C4-2B (cell line): ENCODE measurements at regions not wholly inside any gene's neighbourhood (a gene's known extent, or its start where the extent isn't known, plus 50 kb on each side); places are given as distances from the start of the nearest gene placed in this dataset.

ENCODE experiments used
- H3K27ac ChIP-seq: fragments of 450-650 bp; 2 replicates; pipeline ENCODE4 v1.5.1; 2017
- ZFX ChIP-seq: fragments of 450-650 bp; IDR thresholded peaks from 2 replicates; pipeline ENCODE4 v1.6.1; 2017
- TF ChIP-seq, protein P1 (sequence below): fragments of 450-650 bp; conservative IDR thresholded peaks from 2 replicates; pipeline ENCODE4 v1.5.1; 2017; ENCODE audit warnings: mild to moderate bottlenecking

DNA sequence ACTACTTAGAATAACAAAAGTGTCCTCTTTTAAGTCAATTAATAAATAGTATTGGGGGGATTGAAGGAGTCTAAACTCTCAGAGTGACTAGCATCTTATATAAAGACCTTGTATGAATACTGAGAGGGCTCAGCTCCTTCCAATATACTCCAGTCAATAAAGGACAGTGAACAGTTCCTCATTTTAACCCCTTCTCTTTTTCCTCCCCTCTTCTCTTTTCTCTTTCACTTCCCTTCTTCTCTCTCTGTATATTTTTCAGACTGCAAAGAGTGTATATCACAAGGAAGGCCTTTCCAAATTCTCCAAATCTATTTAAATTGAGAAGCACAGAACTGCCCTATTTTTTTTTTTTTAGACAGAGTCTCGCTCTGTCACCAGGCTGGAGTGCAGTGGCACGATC is 99.5 kb downstream of the CD164 start:
- H3K27ac ChIP-seq = no peak overlapping the region
- TF ChIP-seq ZFX = no peak
- TF ChIP-seq, protein P1, sequence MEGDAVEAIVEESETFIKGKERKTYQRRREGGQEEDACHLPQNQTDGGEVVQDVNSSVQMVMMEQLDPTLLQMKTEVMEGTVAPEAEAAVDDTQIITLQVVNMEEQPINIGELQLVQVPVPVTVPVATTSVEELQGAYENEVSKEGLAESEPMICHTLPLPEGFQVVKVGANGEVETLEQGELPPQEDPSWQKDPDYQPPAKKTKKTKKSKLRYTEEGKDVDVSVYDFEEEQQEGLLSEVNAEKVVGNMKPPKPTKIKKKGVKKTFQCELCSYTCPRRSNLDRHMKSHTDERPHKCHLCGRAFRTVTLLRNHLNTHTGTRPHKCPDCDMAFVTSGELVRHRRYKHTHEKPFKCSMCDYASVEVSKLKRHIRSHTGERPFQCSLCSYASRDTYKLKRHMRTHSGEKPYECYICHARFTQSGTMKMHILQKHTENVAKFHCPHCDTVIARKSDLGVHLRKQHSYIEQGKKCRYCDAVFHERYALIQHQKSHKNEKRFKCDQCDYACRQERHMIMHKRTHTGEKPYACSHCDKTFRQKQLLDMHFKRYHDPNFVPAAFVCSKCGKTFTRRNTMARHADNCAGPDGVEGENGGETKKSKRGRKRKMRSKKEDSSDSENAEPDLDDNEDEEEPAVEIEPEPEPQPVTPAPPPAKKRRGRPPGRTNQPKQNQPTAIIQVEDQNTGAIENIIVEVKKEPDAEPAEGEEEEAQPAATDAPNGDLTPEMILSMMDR = no peak

DNA sequence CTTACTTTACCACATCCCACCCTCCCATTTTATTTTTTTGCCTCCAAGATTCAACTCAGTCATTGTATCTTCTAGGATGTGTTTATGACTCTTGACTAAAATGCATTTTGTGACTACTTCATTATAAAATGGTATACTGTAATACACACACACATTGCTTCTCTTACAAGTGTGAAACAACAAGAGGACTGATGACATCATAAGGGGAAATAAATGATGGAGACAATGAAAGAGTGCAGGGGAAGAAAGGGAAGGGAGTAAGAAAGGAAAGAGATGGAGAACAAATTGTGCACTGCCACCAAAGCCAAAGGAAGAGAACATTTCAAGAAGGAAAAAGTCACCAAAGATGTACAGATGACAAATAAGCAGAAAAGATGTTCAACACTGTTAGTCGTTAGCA is 102.6 kb downstream of the CD164 start:
- TF ChIP-seq, protein P1 = no peak
- no peak for TF ChIP-seq ZFX
- no peak overlapping the region for H3K27ac ChIP-seq

DNA sequence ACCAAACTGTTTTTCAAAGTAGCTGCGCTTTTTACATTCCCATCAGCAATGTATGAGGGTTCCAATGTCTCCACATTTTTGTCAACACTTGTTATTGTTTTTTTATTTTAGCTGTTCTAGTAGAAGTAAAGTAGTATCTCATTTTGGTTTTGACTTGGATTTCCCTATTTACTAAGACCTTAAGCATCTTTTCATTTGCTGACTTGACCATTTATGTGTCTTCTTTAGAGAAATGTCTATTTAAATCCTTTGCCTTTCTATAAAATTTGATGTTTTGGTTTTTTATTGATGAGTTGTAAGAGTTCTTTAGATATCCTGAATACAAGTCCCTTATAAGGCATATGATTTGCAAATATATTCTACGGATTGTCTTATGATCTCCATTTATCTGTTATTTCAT is 110.6 kb downstream of the CD164 start:
- TF ChIP-seq, protein P1 = no peak
- TF ChIP-seq ZFX = no peak
- H3K27ac ChIP-seq = no peak overlapping the region

DNA sequence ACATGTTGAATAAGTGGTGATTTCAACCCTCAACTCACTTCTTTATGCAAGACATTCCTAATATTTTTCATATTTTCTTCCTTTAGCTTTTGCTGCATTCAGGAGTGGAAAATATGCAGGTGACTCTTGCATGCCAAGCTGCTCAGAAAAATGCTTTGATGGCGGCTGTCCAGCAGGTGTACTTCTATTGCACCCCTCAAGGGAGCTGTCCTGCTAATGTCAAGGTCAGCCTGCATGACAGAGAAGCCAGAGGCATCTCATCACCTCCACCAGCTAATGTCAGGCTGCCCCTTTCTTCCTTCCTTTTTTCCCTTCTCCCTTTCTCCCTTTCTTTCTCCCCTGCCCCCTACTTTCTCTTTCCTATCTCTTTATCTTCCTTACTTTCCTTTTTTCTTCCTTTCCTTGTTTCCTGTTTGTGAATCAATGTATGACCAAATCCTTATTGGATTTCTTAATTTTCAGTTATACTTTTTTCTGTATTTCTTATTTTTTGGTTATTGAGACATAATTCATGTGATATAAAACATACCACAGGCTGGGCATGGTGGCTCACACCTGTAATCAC is 112.2 kb downstream of the CD164 start:
- no peak overlapping the region for H3K27ac ChIP-seq
- no peak for TF ChIP-seq ZFX
- TF ChIP-seq, protein P1 = no peak

DNA sequence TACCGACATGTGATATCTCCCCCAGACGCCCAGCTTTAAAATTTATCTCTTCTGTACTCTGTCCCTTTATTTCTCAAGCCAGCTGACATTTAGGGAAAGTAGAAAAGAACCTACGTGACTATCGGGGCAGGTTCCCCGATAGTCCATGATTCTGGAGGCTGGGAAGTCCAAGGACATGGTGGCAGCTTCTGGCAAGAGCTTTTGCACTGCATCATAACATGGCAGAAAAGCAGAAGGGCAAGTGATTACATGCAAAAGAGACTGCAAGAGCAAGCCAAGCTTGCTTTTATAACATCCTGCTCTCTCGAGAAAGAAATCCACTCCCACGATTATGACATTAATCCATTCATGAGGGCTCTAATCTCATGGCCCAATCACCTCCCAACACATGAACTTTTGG is 113.2 kb downstream of the CD164 start:
- no peak overlapping the region for H3K27ac ChIP-seq
- no peak for TF ChIP-seq ZFX
- TF ChIP-seq, protein P1 = no peak

DNA sequence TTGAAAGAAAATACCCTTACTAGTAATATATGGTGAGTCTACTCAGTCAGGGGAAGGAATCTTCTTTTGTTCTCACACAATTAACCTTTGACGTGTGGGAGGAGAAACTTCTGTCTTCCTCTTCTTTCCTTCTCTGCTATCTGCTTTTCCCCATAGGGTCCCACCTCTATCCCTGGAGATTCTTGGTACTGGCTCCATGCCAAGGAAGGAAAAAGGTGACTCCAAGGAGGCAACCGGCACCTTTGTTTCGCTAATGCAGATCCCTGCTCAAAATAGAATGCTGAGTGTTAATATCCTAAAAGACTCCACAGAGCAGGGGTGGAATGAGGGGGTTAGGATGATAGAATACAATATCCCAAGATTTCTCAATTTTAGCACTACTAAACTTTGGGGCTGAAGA is 116.7 kb downstream of the CD164 start:
- H3K27ac ChIP-seq = no peak overlapping the region
- TF ChIP-seq, protein P1 = no peak
- TF ChIP-seq ZFX = no peak

DNA sequence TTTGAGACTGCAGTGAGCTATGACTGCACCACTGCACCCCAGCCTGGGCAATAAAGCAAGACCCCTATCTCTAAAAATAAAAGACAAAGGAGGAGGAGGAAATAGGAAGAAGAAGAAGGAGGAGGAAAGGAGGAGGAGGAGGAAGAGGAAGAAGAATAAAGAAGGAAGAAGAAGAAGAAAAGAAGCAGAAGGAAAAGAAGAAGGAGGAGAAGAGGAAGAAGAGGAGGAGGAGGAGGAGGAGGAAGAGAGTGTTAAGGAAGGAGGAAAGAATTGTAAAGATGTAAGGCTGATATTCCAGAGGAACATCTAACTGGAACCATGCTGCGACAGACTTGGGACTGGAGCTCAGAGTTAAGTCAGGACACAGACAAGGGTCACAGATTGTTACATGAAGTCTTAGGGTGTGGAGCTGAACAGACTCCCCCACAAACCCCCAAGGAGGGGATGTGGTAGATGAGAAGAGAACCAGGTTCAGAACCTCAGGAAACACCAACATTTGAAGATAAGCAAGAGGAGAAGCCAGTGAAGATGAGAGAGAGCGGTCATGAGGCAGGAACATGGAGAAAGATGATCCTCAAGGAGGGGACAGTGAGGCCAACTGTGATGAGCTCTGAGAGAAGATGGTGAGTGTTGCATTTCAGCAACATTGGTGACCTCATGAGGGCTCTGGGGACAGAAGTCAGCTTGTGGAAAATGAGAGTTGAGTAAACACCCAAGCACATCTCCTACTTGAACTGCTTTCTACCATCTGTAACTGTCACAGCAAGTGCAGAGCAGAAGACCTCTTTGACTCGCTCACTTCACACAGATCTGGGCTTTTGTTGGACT is 118.2 kb downstream of the CD164 start:
- peak overlapping the region; percentile 28; the same call in 1 of the 2 replicates for H3K27ac ChIP-seq
- TF ChIP-seq ZFX = no peak
- TF ChIP-seq, protein P1 = no peak
